Right atrium auricular region (tissue), 2 donors: ENCODE measurements at regions not wholly inside any gene's neighbourhood (a gene's known extent, or its start where the extent isn't known, plus 50 kb on each side); places are given as distances from the start of the nearest gene placed in this dataset.

ENCODE experiments used
- DNase-seq: peaks from one replicate; pipeline ENCODE4 v3.0.0-alpha.2; 2019; ENCODE audit warnings: low spot score
- H3K27ac ChIP-seq, 2 donors: fragments of 200-600 bp; sonication (generic); 1 replicate in 1 of 2; 2 replicates in 1 of 2; pipeline ENCODE4 v1.5.1; 2016 to 2019
- H3K27me3 ChIP-seq, 2 donors: fragments of 200-600 bp; sonication (generic); one replicate each; pipeline versions ENCODE4 v1.5.1 to v1.6.0; 2017 to 2019
- H3K36me3 ChIP-seq: fragments of 200-600 bp; sonication (generic); one replicate; pipeline ENCODE4 v1.5.1; 2016
- H3K4me1 ChIP-seq, 2 donors: fragments of 200-600 bp; sonication (generic); one replicate each; pipeline versions ENCODE4 v1.5.1 to v1.6.0; 2017 to 2019
- H3K4me3 ChIP-seq, 2 donors: fragments of 200-600 bp; sonication (generic); 1 replicate in 1 of 2; 2 replicates in 1 of 2; pipeline ENCODE4 v1.5.1; 2017 to 2019; ENCODE audit warnings: mild to moderate bottlenecking in 1 of 2, moderate library complexity in 1 of 2
- H3K9me3 ChIP-seq, 2 donors: fragments of 200-600 bp; sonication (generic); one replicate each; pipeline ENCODE4 v1.5.1; 2019
- CTCF ChIP-seq, 2 donors: fragments of 200-600 bp; sonication (generic); IDR thresholded peaks; one replicate each; pipeline ENCODE4 v1.5.1; 2019; ENCODE audit warnings: antibody characterized with exemption in 2 of 2

GRCh38 chr5:143613329-143613728 is 198.6 kb upstream of the HMHB1 start:
- no peak for DNase-seq
- Histone ChIP-seq H3K4me1 (no peaks in the 10 kb centered on the region), H3K27me3 (no peaks in the 10 kb centered on the region), H3K4me3 (no peak overlapping the region), H3K9me3 (no peaks in the 10 kb centered on the region), H3K27ac (no peak overlapping the region), H3K36me3 (no peaks in the 10 kb centered on the region)
- no peak for TF ChIP-seq CTCF (IDR thresholded peaks at IDR 0.05)

- no peaks in the 10 kb centered on the region for H3K27me3 ChIP-seq
- DNase-seq: no peak
- no peak for TF ChIP-seq CTCF (IDR thresholded peaks at IDR 0.05)
- no peaks in the 10 kb centered on the region for H3K36me3 ChIP-seq
- H3K9me3 ChIP-seq: no peaks in the 10 kb centered on the region
- H3K27ac ChIP-seq: no peak overlapping the region
- H3K4me1 ChIP-seq: no peaks in the 10 kb centered on the region
- H3K4me3 ChIP-seq: no peak overlapping the region
Observed at GRCh38 chr5:143610946-143611345, 201.0 kb upstream of the HMHB1 start.

GRCh38 chr5:143606043-143606752 is 202.7 kb upstream of the NR3C1 start:
- no peaks in the 10 kb centered on the region for H3K27me3 ChIP-seq
- DNase-seq: no peak
- H3K36me3 ChIP-seq: no peaks in the 10 kb centered on the region
- no peak overlapping the region for H3K27ac ChIP-seq
- no peaks in the 10 kb centered on the region for H3K4me1 ChIP-seq
- no peak overlapping the region for H3K4me3 ChIP-seq
- TF ChIP-seq CTCF (IDR thresholded peaks at IDR 0.05): no peak
- no peaks in the 10 kb centered on the region for H3K9me3 ChIP-seq

- no peak for TF ChIP-seq CTCF (IDR thresholded peaks at IDR 0.05)
- H3K9me3 ChIP-seq: no peaks in the 10 kb centered on the region
- H3K27ac ChIP-seq: no peak overlapping the region
- H3K36me3 ChIP-seq: no peaks in the 10 kb centered on the region
- no peaks in the 10 kb centered on the region for H3K27me3 ChIP-seq
- no peak overlapping the region for H3K4me3 ChIP-seq
- H3K4me1 ChIP-seq: no peaks in the 10 kb centered on the region
- no peak for DNase-seq
Observed at GRCh38 chr5:143605403-143606005, 202.0 kb upstream of the NR3C1 start.

- H3K4me3 ChIP-seq: no peak overlapping the region
- no peaks in the 10 kb centered on the region for H3K27me3 ChIP-seq
- DNase-seq: no peak
- H3K9me3 ChIP-seq: no peaks in the 10 kb centered on the region
- H3K4me1 ChIP-seq: no peaks in the 10 kb centered on the region
- TF ChIP-seq CTCF (IDR thresholded peaks at IDR 0.05): no peak
- H3K36me3 ChIP-seq: no peaks in the 10 kb centered on the region
- no peak overlapping the region for H3K27ac ChIP-seq
Observed at GRCh38 chr5:143601917-143602333, 198.4 kb upstream of the NR3C1 start.

GRCh38 chr5:143601357-143601756 is 197.9 kb upstream of the NR3C1 start:
- Histone ChIP-seq H3K27me3 (no peaks in the 10 kb centered on the region), H3K9me3 (no peaks in the 10 kb centered on the region), H3K36me3 (no peaks in the 10 kb centered on the region), H3K4me1 (no peaks in the 10 kb centered on the region), H3K4me3 (no peak overlapping the region), H3K27ac (no peak overlapping the region)
- no peak for TF ChIP-seq CTCF (IDR thresholded peaks at IDR 0.05)
- DNase-seq: no peak
